Erythroblast (primary cell): ENCODE measurements at regions not wholly inside any gene's neighbourhood (a gene's known extent, or its start where the extent isn't known, plus 50 kb on each side); places are given as distances from the start of the nearest gene placed in this dataset.
"Not testable (repeated sequence)": the region's sequence is repeated elsewhere in the genome, so short reads cannot be mapped to it uniquely, and the experiment has no call there.

Experiments
- GATA1 ChIP-seq: IDR thresholded peaks from 2 replicates; pipeline ENCODE4 v1.6.1; 2011; ENCODE audit warnings: low read depth, mild to moderate bottlenecking, control low read depth, low read length, moderate library complexity
- POLR2A ChIP-seq: IDR thresholded peaks from 2 replicates; pipeline ENCODE4 v1.6.1; 2011; ENCODE audit warnings: mild to moderate bottlenecking, low read length

- not testable (repeated sequence) for TF ChIP-seq POLR2A, GATA1
These were observed 94.7 kb upstream of the IPO9 start for GRCh38 chr1:201734221-201734620.
